NCI-H2107 treated with DMSO at 0.1 percent for 48 hours (cell line): ENCODE measurements at regions not wholly inside any gene's neighbourhood (a gene's known extent, or its start where the extent isn't known, plus 50 kb on each side); places are given as distances from the start of the nearest gene placed in this dataset.

Experiments used
- DNase-seq: peaks from one replicate; lab custom pipeline; 2025; ENCODE audit not compliant: unreplicated experiment; lab: John Stamatoyannopoulos, UW

GRCh38 chr17:77454242-77455095 lies 313.7 kb downstream of the SEC14L1 start:
- DNase-seq = no peak

DNA sequence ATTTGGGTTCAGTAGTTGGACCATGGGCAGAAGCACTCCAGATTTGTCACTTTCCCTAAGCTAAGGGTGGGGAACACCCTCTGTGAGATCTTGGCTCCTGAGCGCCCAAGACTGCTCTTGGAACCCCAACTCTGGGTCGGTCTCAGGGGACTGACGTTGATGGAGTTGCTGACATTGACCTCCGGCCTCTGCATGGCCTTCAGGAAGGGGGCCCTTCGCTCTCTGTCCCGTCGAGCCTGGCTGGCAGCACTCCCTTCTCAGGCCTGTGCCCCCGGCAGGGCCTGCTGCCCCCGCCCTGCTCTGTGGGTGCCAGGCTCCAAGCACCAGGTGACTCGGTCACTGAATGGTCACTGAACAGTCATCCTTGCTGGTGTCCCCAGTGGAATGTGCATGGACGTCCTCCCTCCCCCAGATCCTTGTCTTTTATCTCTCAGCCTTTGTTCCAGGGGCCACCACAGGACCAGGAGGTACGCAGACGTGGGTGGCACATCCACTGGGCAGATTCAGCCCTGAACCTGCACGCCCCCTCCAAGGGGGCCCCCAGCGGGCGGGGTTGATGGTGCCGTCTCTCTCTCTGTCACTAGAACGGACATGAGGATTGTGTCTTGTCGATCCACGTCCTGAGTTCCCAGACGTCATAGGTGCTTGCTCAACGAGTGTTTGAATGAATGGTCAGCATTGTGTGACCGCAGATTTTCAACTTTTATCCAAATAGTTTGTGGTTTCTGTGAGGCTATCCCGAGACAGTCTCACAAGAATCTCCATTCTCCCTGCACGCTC lies 314.5 kb downstream of the SEC14L1 start:
- no peak for DNase-seq

- no peak for DNase-seq
Measured at GRCh38 chr17:77455891-77456260, 315.1 kb downstream of the SEC14L1 start.

GRCh38 chr17:77456271-77456950 lies 315.6 kb downstream of the SEC14L1 start:
- DNase-seq = no peak

- DNase-seq = no peak
Measured at GRCh38 chr17:77456951-77457548, 316.3 kb downstream of the SEC14L1 start.

- no peak for DNase-seq
Measured at GRCh38 chr17:77457572-77458201, 316.9 kb downstream of the SEC14L1 start.

GRCh38 chr17:77458202-77459017 lies 317.6 kb downstream of the SEC14L1 start:
- no peak for DNase-seq

- no peak for DNase-seq
Measured at GRCh38 chr17:77459018-77459755, 318.4 kb downstream of the SEC14L1 start.

DNA sequence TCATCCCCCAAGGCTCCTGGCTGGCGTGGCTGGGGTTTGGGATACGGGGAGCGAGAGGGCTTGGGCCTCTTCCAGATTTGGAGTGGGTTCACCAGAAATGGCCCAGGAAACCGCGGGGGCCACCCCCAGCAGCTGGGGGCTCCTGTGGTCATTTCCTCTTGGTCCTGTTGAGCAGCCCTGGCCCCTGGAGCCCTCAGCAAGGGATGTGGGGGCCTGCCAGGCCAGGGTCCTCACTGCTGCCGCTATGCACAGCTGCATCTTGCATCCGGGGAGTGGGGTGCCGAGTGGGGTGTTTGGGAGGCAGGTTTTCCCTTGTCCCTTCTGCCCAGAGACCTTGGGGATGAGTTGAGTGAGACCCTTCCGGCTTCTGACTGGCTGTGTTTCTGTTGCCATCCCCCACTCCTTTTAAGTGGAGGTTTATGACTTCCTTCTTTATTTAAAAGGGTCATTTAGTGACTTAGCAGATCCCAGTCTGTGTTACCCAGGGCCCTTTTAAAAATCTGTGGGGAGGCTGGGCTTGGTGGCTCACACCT lies 319.8 kb downstream of the SEC14L1 start:
- no peak for DNase-seq

DNA sequence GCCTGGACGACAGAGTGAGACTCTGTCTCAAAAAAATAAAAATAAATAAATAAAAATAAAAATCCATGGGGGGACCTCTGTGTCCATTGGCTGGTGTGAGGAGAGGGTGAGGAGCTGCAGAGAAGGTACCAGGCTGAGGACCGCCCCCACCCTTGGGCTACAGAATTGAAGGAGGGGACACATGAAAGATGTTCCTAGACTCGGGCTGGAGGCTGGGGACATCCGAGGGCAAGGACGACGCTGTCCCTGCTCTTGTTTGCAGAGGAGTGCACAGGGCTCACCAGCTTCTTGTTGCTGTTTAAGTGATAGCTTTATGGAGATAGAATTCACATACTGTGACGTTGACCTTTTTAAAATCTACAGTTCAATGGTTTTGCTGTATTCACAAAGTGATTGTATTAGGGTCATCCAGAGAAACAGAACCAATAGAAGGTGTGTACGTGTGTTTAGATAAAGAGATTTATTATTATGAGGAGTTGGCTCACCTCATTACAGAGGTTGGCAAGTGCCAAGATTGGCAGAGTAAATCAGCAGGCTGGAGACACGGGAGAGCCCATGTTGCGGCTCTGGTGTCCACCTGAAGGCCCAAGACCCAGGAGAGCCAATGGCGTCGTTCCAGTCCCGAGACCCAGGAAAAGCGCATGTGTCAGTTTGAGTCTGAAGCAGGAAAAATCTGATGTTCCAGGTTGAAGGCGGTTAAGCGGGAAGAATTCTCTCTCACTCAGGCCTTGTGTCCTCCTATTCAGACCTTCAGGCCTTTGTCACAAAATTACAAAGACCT lies 320.7 kb downstream of the SEC14L1 start:
- DNase-seq = no peak

GRCh38 chr17:77462090-77462489 lies 321.3 kb downstream of the SEC14L1 start:
- DNase-seq = no peak

DNA sequence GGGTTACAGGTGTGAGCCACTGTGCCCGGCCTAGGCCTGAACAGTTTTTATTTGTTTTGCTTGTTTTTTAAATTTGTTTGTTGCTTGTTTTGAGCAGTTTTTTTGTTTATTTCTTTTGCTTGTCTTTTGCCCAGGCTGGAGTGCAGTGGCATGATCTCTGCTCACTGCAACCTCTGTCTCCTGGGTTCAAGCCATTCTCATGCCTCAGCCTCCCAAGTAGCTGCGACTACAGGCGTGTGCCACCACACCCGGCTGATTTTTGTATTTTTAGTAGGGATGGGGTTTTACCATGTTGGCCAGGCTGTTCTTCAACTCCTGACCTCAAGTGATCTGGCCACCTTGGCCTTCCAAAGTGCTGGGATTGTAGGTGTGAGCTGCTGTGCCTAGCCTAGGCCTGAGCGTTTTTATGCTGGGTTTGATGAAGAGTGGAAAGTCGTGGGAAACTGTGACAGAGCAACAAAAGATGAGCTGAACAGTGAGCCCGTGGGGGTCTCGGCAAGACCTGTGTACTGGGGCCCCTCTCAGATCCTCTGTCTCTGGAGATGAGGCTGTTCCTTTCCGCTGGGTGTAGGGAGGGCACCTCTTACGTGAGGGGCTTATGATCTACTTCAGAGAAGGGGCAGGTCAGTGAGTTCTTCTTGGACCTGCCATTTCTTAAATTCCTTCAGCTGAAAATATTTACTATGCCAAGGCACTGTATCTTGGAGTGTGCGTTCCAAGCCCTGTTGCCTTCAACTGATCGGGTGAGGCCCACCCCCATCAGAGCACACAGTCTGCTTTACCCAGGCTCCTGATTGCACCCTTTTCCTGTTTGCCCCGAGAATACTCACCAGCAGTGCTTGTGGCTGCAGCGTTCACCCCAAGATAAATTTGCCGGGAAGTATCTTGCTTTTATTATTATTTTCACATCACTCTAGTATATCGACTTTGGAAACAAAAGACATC lies 322.1 kb downstream of the SEC14L1 start:
- DNase-seq = no peak

GRCh38 chr17:77464988-77465357 lies 324.2 kb downstream of the SEC14L1 start:
- DNase-seq = no peak

GRCh38 chr17:77465358-77466041 lies 324.7 kb downstream of the SEC14L1 start:
- DNase-seq = no peak

DNA sequence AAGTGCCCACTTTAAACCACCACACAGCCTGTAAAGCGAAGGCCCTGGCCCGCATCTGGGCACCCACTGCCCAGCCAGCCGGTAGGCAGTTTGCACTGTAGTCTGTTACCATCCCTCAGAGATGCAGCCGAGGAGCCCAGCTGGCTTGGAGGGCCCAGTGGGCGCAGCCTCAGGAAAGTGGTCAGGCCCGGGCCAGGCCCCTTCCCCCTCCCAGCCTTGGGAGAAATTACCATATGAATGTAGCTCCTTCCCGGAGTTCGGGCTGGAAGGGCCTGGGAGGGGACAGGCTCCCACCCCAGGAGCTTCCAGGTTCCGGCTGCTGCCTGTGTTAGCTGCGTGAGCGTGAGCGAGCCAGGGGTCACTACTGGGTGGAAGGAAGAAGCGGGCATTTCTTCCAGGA lies 325.4 kb downstream of the SEC14L1 start:
- no peak for DNase-seq

DNA sequence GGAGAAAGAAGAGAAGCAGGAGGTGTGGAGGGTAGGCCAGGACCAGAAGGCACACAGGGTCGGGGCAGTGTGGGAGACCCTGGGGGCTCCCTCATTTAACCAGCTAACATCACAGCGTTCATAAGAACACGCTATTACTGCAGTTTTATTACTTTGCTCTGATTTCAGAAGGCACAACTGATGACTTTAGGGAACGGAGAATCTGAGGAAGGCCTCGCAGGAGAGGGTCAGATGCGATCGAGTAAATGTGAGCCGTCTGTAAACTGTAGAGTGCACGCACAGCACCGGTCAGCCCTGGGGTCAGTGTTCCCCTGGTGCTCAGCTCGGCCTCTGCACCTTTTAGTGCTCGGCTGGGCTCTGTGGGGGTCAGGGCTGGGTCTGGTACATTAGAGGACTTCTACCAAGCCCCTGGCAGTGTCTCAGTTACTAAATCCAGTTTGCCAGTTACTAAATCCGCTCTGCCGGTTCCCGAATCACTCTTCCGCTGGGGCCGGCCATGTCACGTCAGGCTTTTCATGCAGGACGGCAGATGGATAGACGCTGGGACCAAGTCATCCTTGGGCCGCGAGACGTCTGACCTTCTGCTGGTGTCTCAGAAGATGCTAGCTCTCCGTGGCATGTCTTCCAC lies 325.9 kb downstream of the SEC14L1 start:
- no peak for DNase-seq
